ENCODE measurements at regions not wholly inside any gene's neighbourhood (a gene's known extent, or its start where the extent isn't known, plus 50 kb on each side); places are given as distances from the start of the nearest gene placed in this dataset.

DNA sequence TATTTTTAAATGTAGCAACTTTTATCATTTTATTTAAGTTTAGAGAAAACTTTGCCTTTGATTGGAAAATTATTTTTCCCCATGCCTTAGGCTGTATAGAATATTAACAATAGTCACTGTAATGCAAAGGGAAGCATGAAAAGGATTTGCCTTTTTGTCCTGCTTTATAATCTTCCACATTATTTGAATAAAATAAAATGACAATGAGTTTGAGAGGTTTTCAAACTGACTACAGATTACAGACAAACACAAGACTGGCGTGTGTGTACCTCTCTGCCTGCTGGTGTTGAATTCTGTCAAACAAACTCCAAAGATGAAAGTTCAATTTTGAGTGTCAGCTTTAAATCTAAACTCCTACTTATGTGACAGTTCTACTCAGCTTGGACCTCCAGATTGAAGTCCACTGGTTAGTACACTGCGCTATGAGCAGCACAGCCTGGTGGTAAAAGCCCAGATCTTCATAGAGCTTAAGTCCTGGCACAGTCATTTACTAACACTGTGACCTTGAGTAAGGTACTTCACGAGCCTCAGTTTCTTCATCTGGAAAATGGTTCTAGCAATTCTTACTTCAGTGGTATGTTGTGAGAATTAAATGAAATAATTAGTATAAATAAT, 98.3 kb upstream of the CPNE8 start:
- no peaks in the 10 kb centered on the region for H3K36me3 ChIP-seq
- no peaks in the 10 kb centered on the region for H3K27me3 ChIP-seq
- H3K27ac ChIP-seq: no peak overlapping the region
- 60 to 71% methylated on average over 2 to 3 of the region's 3 CpGs for WGBS, 2 donors (ENCODE audit: low coverage in 1 of 2)
- intact Hi-C loops (cut with DNase I; ENCODE audit: low total_unique reads): no loop called here
- no peak overlapping the region for H3K4me3 ChIP-seq
- TF ChIP-seq POLR2AphosphoS5 (IDR thresholded peaks at IDR 0.05) (no peak), POLR2A (IDR thresholded peaks at IDR 0.05) (no peak), EP300 (IDR thresholded peaks at IDR 0.05; ENCODE audit: low read depth) (no peak)
- H3K9me3 ChIP-seq: no peaks in the 10 kb centered on the region
- H3K4me1 ChIP-seq: no peaks in the 10 kb centered on the region
- no peak for DNase-seq
- in situ Hi-C loops (cut with MboI; ENCODE audit: low pct_ligation_motif_present in 1 of 4, low pct_unique_long_range_greater_than_20kb in 1 of 4, low sequenced_read_pairs in 3 of 4): no loop called here

DNA sequence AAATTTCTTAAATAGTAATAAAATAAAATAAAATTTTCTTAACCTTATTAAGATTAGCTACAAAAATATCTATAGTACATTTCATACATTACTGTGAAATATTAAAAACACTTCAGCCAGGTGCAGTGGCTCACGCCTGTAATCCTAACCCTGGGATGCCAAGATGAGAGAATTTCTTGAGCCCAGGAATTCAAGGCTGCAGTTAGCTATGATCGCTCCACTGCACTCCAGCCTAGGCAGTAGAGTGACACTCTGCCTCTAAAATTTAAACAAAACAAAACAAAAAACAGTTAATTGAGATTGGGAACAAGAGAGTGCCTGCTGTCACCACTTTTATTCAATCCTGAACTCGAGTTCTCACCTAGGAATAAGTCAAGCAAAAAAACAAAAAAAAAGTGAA, 95.0 kb upstream of the CPNE8 start:
- Histone ChIP-seq H3K27me3 (no peaks in the 10 kb centered on the region), H3K4me3 (no peak overlapping the region), H3K4me1 (no peaks in the 10 kb centered on the region), H3K9me3 (no peaks in the 10 kb centered on the region), H3K27ac (no peak overlapping the region), H3K36me3 (no peaks in the 10 kb centered on the region)
- in situ Hi-C loops (cut with MboI; ENCODE audit: low pct_ligation_motif_present in 1 of 4, low pct_unique_long_range_greater_than_20kb in 1 of 4, low sequenced_read_pairs in 3 of 4): no loop called here
- WGBS, 2 donors (ENCODE audit: low coverage in 1 of 2): 71 to 81% methylated on average over 3 of the region's 3 CpGs
- TF ChIP-seq EP300 (IDR thresholded peaks at IDR 0.05; ENCODE audit: low read depth): no peak
- TF ChIP-seq POLR2A (IDR thresholded peaks at IDR 0.05): no peak
- TF ChIP-seq, protein P1, sequence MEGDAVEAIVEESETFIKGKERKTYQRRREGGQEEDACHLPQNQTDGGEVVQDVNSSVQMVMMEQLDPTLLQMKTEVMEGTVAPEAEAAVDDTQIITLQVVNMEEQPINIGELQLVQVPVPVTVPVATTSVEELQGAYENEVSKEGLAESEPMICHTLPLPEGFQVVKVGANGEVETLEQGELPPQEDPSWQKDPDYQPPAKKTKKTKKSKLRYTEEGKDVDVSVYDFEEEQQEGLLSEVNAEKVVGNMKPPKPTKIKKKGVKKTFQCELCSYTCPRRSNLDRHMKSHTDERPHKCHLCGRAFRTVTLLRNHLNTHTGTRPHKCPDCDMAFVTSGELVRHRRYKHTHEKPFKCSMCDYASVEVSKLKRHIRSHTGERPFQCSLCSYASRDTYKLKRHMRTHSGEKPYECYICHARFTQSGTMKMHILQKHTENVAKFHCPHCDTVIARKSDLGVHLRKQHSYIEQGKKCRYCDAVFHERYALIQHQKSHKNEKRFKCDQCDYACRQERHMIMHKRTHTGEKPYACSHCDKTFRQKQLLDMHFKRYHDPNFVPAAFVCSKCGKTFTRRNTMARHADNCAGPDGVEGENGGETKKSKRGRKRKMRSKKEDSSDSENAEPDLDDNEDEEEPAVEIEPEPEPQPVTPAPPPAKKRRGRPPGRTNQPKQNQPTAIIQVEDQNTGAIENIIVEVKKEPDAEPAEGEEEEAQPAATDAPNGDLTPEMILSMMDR (IDR thresholded peaks at IDR 0.05): no peak
- no peak for TF ChIP-seq POLR2AphosphoS5 (IDR thresholded peaks at IDR 0.05)
- intact Hi-C loops (cut with DNase I; ENCODE audit: low total_unique reads): no loop called here
- DNase-seq: no peak

GRCh38 chr12:38998887-38999482, 93.6 kb upstream of the CPNE8 start:
- in situ Hi-C loops (cut with MboI; ENCODE audit: low pct_ligation_motif_present in 1 of 4, low pct_unique_long_range_greater_than_20kb in 1 of 4, low sequenced_read_pairs in 3 of 4): no loop called here
- H3K27me3 ChIP-seq: no peaks in the 10 kb centered on the region
- no peaks in the 10 kb centered on the region for H3K36me3 ChIP-seq
- no peaks in the 10 kb centered on the region for H3K4me1 ChIP-seq
- H3K4me3 ChIP-seq: no peak overlapping the region
- TF ChIP-seq EP300 (IDR thresholded peaks at IDR 0.05; ENCODE audit: low read depth): no peak
- no peak for TF ChIP-seq POLR2A (IDR thresholded peaks at IDR 0.05)
- TF ChIP-seq, protein P1 (IDR thresholded peaks at IDR 0.05): no peak
- TF ChIP-seq POLR2AphosphoS5 (IDR thresholded peaks at IDR 0.05): no peak
- H3K9me3 ChIP-seq: no peaks in the 10 kb centered on the region
- intact Hi-C loops (cut with DNase I; ENCODE audit: low total_unique reads): no loop called here
- H3K27ac ChIP-seq: no peak overlapping the region
- DNase-seq: no peak
- 51 to 56% methylated on average over 1 to 2 of the region's 2 CpGs for WGBS, 2 donors (ENCODE audit: low coverage in 1 of 2)

DNA sequence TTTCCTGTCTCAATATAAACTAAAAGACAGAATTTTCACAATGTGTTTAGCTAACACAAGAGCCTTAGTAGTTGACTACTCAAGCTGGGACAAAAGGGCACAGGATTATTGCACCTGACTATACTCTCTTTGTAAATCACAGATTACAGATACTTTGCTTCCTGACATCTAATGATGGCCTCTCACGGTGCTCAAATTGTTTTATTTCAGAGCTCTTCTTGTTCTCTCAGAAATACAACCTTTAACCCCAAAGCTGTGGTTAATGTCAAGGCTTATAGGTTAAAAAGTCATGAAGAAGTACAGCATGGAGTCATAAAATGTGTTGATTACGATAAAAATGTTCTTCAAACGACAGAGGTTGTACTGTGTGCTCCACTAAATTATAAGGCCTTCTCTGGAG, 89.9 kb upstream of the CPNE8 start:
- no peak for DNase-seq
- H3K4me1 ChIP-seq: no peaks in the 10 kb centered on the region
- no peaks in the 10 kb centered on the region for H3K27me3 ChIP-seq
- H3K27ac ChIP-seq: no peak overlapping the region
- peaks cover 0 to 4% of the 10 kb centered on the region in 2 donors for H3K9me3 ChIP-seq
- in situ Hi-C loops (cut with MboI; ENCODE audit: low pct_ligation_motif_present in 1 of 4, low pct_unique_long_range_greater_than_20kb in 1 of 4, low sequenced_read_pairs in 3 of 4) (no loop called here), intact Hi-C loops (cut with DNase I; ENCODE audit: low total_unique reads) (no loop called here)
- H3K36me3 ChIP-seq: no peaks in the 10 kb centered on the region
- no peak overlapping the region for H3K4me3 ChIP-seq
- TF ChIP-seq EP300 (IDR thresholded peaks at IDR 0.05; ENCODE audit: low read depth): no peak
- no peak for TF ChIP-seq POLR2A (IDR thresholded peaks at IDR 0.05)
- no peak for TF ChIP-seq POLR2AphosphoS5 (IDR thresholded peaks at IDR 0.05)
- TF ChIP-seq, protein P1 (IDR thresholded peaks at IDR 0.05): no peak
- 12 to 24% methylated on average over 3 of the region's 3 CpGs for WGBS, 2 donors (ENCODE audit: low coverage in 1 of 2)

Measured in transverse colon (tissue), 4 donors.